ENCODE measurements at regions not wholly inside any gene's neighbourhood (a gene's known extent, or its start where the extent isn't known, plus 50 kb on each side); places are given as distances from the start of the nearest gene placed in this dataset.

DNA sequence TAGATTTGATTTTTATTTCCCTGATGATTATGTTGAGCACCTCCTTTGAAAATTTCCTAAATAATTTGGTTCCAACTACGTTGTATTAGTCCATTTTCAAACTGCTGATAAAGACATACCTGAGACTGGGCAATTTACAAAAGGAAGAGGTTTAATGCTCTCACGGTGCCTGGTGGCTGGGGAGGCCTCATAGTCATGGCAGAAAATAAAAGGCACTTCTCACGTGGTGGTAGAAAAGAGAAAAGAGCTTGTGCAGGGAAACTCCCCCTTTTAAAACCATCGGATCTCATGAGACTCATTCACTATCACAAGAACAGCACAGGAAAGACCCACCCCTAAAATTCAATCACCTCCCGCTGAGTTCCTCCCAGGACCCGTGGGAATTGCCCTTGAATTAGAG lies 372.3 kb downstream of the RPL10L start:
- no peak for DNase-seq

DNA sequence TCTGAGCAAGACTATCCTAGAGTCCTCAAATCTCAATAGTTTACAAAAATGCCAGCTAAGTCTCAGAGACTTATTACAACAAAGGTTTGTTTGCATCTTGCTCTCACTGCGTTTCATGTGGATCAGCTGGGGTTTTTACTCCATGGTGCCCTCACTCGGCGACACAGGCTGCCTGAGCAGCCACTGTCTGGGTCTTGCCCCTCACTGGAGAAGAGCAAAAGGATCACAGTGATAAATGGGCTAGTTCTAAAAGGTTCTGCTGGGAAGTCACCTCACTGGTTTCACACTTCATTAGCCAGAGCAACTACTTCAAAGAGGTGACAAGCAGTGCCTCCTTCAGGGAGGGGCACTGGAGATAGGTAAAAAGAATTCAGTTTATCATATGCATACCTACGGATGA lies 392.0 kb downstream of the RPL10L start:
- DNase-seq = no peak

DNA sequence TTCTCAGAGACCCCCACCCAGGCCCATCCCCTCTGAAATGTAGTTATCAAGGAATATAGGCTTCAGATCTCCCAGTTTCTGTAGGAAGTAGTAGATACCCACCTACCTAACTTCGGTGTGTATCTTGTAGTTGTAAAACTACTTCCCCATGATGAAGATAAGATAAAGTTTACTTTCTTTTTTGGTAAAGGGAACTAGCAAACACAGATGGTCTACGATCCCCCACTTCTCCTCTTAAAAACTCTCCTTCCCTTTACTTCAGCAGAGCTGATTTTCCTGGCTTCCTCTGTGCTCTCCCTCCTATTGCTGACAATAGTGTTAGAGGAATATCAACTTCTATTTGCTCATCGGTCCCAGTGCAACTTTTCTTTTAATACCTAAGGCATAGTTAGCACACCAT lies 395.2 kb downstream of the RPL10L start:
- DNase-seq = no peak

DNA sequence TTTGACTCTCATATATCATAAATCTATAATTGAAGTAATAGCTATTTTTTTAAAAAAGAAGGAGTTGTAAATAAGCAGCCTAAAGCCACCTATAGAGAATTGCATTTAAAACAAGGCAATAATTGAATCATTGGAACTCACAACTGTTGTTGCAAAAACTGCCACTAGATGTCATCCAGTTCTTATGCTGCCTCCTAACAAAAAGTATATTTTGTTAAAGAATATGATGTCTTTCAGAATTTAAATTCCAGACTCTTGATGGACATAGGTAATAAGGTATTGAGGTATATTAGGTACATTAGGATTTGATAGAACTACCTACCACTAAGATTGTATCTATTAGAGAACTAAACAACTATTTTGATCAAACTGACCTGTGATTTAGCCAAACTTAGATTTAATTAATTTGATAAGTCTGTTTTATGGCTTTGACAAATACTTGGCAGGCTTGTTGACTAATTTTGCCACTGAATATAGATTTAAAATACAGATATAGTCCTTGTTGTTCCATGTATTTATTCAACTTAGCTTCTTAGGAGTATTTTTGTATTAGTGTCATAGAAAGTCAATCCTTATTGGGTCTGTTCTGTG lies 401.4 kb downstream of the RPL10L start:
- peak; percentile 45 for DNase-seq

DNA sequence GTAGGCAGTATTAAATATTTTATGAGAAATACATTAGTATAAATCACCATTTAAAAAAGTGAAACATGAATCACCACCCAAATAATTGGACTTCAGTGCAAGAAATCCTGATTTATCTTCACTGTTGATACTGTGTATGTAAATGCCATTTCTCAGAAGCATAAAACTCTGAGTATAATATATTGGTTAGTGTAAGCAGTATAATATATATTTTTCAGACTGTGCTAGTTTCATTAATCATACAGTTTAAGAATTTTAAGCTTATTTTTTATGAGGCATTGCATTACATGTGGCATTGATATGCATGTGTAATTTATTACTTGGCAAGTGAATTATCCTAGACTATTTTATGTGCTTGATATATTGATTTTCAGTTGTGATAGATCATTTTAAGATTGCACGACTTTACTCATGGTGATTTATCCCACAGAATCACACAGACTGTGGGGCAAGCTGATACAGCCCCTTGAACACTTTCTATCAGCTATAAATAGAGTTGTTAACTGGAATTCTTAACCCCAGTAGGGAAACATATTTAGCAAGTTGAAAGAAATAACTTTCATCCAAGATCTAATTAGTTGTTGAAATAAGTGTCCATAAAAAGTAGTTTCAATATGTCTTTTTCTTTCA lies 403.5 kb downstream of the RPL10L start:
- DNase-seq = no peak

DNA sequence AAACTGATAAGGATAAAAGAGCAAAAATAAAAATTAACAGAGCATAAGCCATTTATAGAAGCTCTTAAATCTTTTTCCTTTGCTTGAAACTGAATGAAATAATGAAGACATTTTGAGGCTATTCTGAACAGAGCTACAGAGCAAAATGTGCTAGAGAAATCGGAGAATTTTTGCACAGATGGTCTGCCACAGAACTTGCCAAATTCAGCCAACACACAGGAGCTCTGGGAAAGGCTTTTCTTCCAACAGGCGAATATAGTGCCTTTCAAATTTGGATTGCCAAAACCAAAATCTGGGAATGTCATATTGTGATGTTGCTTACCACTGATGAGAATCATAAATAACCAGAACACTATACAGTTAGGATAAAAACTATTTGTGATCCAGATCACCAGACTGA lies 406.3 kb downstream of the RPL10L start:
- no peak for DNase-seq

DNA sequence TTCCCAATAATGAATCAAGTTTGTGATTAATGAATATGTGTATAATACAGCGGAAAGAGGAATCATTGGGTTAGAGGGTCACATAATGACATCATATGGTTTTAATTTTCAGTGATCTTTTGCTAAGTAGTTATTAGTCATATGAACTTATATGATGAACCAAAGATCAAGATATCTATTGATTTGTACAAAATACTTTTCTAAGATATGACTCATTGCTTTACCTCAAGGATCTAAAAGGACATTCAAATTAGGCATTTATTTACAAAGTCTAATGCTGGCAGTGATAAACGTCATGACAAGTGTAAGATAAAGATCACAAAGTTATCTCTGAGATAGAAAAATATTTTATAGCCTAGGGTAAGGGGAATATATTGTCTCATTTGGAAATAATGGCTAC lies 417.8 kb downstream of the RPL10L start:
- no peak for DNase-seq

DNA sequence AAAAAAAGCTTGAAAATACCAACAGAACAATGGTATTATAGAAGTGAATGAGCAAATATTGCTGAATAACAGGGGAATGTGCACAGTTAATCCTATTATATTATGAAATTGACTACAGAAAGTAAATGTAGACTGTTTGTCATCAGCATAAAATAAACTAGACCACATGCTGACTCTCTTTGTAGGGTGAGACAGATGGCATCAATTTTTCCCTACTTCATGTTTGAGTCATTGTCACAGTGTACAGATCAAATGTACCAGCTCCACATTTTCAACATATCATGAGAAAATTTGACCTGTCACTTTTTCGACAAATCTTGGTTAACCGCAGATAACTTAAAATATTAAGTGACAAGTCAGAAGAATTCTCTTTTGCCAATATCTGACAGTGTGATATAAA lies 421.0 kb downstream of the RPL10L start:
- no peak for DNase-seq

DNA sequence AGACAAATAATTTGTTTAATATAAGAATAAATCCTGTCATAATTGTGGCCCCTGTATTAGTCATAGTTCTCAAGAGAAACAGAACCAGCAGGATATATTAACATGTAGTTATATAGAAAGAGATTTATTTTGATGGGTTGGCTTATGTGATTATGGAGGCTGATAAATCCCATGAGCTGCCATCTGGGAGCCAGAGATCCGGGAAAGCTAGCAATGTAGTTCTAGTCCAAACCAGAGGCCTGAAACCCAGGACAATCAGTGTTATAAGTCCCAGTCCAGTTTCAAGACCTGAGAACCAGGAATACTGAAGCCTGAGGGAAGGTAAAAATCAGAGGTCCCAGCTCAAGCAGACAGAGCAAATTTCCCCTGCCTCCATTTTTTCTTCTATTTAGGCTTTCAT lies 435.8 kb downstream of the RPL10L start:
- no peak for DNase-seq

DNA sequence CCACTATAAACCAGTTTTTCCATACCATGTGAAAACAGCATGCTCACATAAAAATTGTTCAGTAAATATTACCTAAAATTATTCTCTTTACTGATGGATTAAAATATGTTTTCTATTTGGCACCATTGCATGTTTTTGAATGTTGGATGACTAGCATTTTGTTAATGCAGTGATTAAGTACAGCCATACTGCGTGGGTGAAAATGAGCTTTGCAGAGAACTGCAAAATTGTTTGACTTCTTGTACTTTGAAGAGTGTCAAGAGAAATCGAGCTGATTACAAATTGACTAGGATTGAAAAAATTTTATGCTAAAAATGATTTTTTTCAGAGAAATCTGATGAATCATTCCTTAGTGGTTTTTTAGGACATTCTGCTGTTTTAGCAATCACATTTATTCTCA lies 452.9 kb downstream of the RPL10L start:
- DNase-seq = no peak

DNA sequence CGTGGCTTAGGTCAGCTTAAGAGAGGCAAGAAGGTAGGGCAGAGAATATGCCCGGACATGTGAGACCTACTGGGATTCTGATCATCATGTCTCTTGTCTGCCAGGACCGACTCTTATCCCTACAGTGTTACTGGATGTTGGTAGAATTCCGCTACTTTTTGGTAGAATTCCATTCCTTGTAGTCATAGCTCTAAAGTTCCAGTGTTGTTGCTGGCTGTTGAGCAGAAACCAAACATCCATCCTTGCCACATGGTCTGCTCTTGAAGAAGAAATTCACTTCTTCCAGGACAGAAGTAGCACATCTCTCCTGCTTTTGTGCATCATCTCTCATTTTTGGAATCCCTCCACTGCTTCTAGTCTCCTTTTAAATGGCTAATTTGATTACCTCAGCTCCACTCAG lies 453.7 kb downstream of the RPL10L start:
- DNase-seq = no peak
